Cerebellar cortex (tissue), 1 donor: ENCODE measurements at regions not wholly inside any gene's neighbourhood (a gene's known extent, or its start where the extent isn't known, plus 50 kb on each side); places are given as distances from the start of the nearest gene placed in this dataset.
A peak's percentile ranks its signal among the peaks of the same experiment; 100 is the strongest.

Experiments
- DNase-seq: peaks from one replicate; pipeline ENCODE4 v3.0.0-alpha.2; 2015; ENCODE audit warnings: low spot score

DNA sequence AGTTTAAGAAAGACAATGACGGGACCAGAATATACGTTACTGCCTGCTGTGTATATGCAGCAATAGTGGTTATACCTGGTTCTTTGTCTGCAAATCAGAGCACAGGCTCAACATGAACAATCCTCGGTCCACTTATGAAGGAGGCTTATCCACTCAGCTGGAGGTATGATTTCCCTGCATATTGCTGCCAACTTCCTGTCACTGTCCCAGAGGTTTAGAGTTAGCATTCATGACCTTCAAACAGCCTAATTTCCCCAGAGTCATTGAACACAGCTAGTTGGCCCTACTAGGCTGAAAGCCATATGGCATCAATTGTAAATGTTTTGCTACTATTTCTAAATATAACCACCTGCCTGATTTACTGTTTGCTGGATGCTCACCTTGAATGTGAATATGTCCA lies 224.9 kb upstream of the ZNF717 start:
- DNase-seq, result no peak

- no peak for DNase-seq
These were observed 225.8 kb upstream of the ZNF717 start for GRCh38 chr3:76011121-76011520.

DNA sequence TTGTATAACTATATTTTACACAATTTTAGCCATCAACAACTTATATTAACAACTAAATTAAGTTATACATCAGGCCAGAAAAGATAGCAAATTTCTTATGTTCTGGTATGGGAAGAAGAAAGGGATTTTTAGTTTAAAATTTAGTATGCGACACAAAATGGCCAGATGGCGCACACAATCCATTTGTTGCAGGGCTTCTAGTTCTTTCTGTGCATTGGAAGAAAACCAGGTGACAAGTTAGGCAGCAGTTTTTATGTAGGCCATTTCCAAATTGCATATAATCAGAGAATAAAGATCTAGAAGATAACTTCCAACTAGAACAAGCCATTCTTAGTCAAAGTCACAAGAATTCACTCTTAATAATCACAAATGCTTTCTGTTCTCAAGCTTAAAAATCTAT lies 230.1 kb upstream of the ZNF717 start:
- DNase-seq, result no peak

DNA sequence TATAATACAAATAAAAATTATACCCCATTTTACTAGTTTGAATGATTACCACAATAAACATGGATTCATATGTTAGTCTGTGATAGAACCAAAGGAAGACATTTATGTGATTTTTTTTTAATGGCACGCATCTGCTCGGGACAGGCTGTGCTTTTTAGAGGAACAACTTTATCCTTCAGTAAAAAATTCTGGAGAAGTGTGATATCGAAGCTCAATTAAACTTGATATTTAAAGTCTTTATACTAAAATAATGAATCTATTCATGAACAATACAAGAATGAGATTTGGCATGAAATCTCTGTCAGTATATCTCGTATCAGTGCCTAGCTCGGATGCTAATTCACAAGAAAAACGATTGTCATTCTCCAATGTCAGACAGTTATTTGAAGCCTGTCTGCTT lies 230.8 kb upstream of the ZNF717 start:
- DNase-seq, result no peak

- DNase-seq, result no peak
These were observed 231.6 kb upstream of the ZNF717 start for GRCh38 chr3:76016769-76017439.

GRCh38 chr3:76021376-76021775 lies 236.0 kb upstream of the ZNF717 start:
- no peak for DNase-seq

GRCh38 chr3:76024640-76025039 lies 239.3 kb upstream of the ZNF717 start:
- DNase-seq, result no peak

- DNase-seq, result no peak
These were observed 240.2 kb upstream of the ZNF717 start for GRCh38 chr3:76025561-76025960.

- DNase-seq, result no peak
These were observed 241.0 kb upstream of the ZNF717 start for GRCh38 chr3:76026379-76026778.

DNA sequence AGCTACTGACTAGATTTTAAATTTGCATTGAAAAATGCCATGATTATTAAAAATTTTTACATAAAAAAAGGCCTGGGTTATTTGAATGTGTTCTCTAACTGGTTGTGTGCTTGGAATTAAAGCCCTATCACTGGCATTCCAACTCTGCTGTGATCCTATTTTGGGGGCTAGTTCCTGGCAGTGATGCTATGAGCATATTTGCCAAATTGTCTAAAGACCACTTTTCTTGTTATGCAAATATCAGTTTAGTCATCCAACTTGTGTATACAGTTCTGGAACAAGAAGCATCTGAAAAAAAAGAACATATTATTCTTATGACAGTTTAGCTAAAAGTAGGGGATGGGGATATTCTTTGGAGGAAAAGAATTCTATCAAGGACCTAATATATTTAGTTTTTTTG lies 243.4 kb upstream of the ZNF717 start:
- DNase-seq, result no peak

- DNase-seq, result no peak
These were observed 249.3 kb upstream of the ZNF717 start for GRCh38 chr3:76034649-76035048.

DNA sequence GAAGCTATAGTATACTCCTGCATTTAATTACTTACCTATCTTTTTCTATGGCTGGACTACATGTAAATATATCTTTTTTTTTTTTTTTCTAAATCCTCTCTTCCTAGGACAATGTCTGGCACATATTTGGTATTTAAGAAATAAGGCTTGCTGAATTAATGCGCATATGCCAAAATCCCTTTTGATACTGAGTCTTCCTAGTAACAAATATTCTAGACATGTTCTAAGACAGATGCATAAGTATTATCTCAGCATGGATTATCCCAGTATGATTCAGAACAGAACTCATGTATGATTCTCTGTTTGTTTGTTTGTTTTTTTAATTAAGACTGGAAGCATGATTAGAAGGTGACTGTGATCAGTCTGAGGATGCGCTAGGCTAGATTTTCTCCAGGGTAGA lies 249.8 kb upstream of the ZNF717 start:
- no peak for DNase-seq

- DNase-seq, result no peak
These were observed 253.6 kb upstream of the ZNF717 start for GRCh38 chr3:76038949-76039348.

- no peak for DNase-seq
These were observed 254.1 kb upstream of the ZNF717 start for GRCh38 chr3:76039431-76039830.

- DNase-seq, result no peak
These were observed 255.6 kb upstream of the ZNF717 start for GRCh38 chr3:76040946-76041345.

DNA sequence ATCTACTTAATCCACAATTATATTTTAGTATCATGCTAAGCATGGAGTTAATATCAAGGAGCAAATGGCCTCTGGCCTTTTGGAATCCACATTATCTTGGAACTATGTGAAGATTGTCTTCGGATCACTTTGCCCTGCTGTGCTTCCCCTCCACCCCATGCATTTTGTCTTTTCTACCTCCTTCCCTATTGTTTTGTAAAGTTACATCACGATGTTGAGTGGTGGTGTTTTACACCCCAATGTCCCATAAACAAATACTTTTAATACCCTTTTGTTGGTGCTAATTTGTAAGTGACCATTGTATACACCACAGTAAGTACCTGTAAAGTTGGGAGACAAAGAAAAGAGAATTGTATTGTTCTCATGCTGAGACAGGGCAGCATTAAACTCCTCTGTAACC lies 258.4 kb upstream of the ZNF717 start:
- DNase-seq, result no peak

GRCh38 chr3:76044601-76045600 lies 259.6 kb upstream of the ZNF717 start:
- peak; percentile 6 for DNase-seq

DNA sequence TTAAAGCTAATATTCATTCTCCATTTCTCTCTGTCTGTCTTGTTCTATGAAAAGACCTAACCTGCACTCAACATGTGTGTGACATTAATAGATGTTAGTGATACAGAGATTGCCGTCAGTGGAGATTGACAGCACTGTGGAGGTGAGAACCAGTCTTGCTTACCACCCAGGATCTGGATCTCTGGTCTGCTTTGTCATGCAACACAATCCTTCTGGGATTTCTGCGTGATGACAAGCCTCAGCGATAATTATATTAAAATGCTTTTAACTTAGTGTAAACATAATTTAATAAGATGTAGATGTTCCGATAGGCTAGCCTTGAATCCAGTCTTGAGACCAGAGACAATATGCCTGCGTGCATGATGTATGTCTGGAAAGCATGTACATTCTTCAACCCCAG lies 262.0 kb upstream of the ZNF717 start:
- no peak for DNase-seq

GRCh38 chr3:76049776-76050175 lies 264.4 kb upstream of the ZNF717 start:
- no peak for DNase-seq

GRCh38 chr3:76051145-76051544 lies 265.8 kb upstream of the ZNF717 start:
- no peak for DNase-seq

GRCh38 chr3:76054404-76054803 lies 269.1 kb upstream of the ZNF717 start:
- DNase-seq, result no peak

DNA sequence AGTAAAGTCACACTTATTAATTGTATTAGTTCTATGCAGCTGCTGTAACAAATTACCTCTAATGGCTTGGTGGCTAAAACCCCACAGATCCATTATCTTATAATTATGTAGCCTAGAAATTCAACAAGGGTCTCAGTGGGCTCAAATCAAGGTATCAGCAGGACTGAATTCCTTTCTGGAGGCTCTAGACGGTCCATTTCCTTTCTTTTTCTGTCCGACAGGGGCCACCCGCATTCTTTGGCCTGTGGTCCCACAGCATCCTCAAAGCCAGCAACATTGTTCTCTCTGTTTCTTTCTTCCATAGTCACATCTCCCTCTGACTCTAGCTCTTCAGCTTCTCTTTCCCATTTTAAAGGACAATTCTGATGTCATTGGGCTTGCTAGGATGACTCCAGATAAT lies 276.3 kb upstream of the ZNF717 start:
- DNase-seq, result no peak

GRCh38 chr3:76063019-76063418 lies 277.7 kb upstream of the ZNF717 start:
- DNase-seq, result no peak
